ENCODE measurements at regions not wholly inside any gene's neighbourhood (a gene's known extent, or its start where the extent isn't known, plus 50 kb on each side); places are given as distances from the start of the nearest gene placed in this dataset.
A peak's percentile ranks its signal among the peaks of the same experiment; 100 is the strongest.
"Not testable (repeated sequence)": the region's sequence is repeated elsewhere in the genome, so short reads cannot be mapped to it uniquely, and the experiment has no call there.

GRCh38 chr3:155995525-155996370 is 124.6 kb upstream of the KCNAB1 start:
- DNase-seq = peak; percentile 48

GRCh38 chr3:155996882-155997281 is 123.5 kb upstream of the KCNAB1 start:
- DNase-seq = no peak

- DNase-seq = not testable (repeated sequence)
These were observed 122.2 kb upstream of the KCNAB1 start for GRCh38 chr3:155998173-155998572.

- DNase-seq = no peak
These were observed 114.6 kb upstream of the KCNAB1 start for GRCh38 chr3:156005736-156006135.

GRCh38 chr3:156010829-156011228 is 109.5 kb upstream of the KCNAB1 start:
- DNase-seq = no peak

GRCh38 chr3:156014489-156014888 is 105.9 kb upstream of the KCNAB1 start:
- no peak for DNase-seq

- DNase-seq = no peak
These were observed 103.5 kb upstream of the KCNAB1 start for GRCh38 chr3:156016902-156017301.

- DNase-seq = no peak
These were observed 102.9 kb upstream of the KCNAB1 start for GRCh38 chr3:156017352-156018030.

GRCh38 chr3:156024904-156025533 is 95.4 kb upstream of the KCNAB1 start:
- no peak for DNase-seq

- no peak for DNase-seq
These were observed 91.2 kb upstream of the KCNAB1 start for GRCh38 chr3:156029208-156029607.

GRCh38 chr3:156030723-156031122 is 89.7 kb upstream of the KCNAB1 start:
- DNase-seq = no peak

- no peak for DNase-seq
These were observed 87.0 kb upstream of the KCNAB1 start for GRCh38 chr3:156033428-156033827.

GRCh38 chr3:156035158-156035557 is 85.2 kb upstream of the KCNAB1 start:
- no peak for DNase-seq

GRCh38 chr3:156036258-156037053 is 83.9 kb upstream of the KCNAB1 start:
- DNase-seq = no peak

- peak; percentile 94 for DNase-seq
These were observed 83.0 kb upstream of the KCNAB1 start for GRCh38 chr3:156037356-156037755.

- no peak for DNase-seq
These were observed 81.5 kb upstream of the KCNAB1 start for GRCh38 chr3:156038869-156039268.

- no peak for DNase-seq
These were observed 80.3 kb upstream of the KCNAB1 start for GRCh38 chr3:156040041-156040440.

GRCh38 chr3:156041216-156041841 is 79.0 kb upstream of the KCNAB1 start:
- DNase-seq = not testable (repeated sequence)

- not testable (repeated sequence) for DNase-seq
These were observed 78.5 kb upstream of the KCNAB1 start for GRCh38 chr3:156041856-156042255.

- not testable (repeated sequence) for DNase-seq
These were observed 76.3 kb upstream of the KCNAB1 start for GRCh38 chr3:156043832-156044633.

GRCh38 chr3:156044634-156044975 is 75.8 kb upstream of the KCNAB1 start:
- DNase-seq = no peak

GRCh38 chr3:156048483-156048882 is 71.9 kb upstream of the KCNAB1 start:
- not testable (repeated sequence) for DNase-seq

Data from NCI-H2227 treated with DMSO at 0.1 percent for 48 hours (cell line).